Panc1 (cell line): ENCODE measurements at regions not wholly inside any gene's neighbourhood (a gene's known extent, or its start where the extent isn't known, plus 50 kb on each side); places are given as distances from the start of the nearest gene placed in this dataset.

ENCODE experiments used
- ATAC-seq: fragments of 200-7000 bp; cut with Tn5 transposase; 2 replicates; pipeline ENCODE4 v1.9.1; 2020; ENCODE audit warnings: mild to moderate bottlenecking, moderate library complexity
- BruUV-seq: library from RNA; stranded (reverse); fragments of 400-500 nt; replicated peaks from 2 replicates; lab custom pipeline; 2021; lab: Mats Ljungman, UMichigan
- CTCF ChIA-PET: fragments of 300-600 bp; sonication (Branson Sonifier 250); formaldehyde crosslinking; loops from one replicate; lab custom pipeline; 2022; ENCODE audit warnings: antibody characterized with exemption; lab: Charles Lee
- POLR2A ChIA-PET: fragments of 300-600 bp; sonication (Branson Sonifier 250); formaldehyde crosslinking; loops from one replicate; lab custom pipeline; 2022; ENCODE audit warnings: antibody characterized with exemption; lab: Charles Lee
- DNase-seq: peaks from one replicate; pipeline ENCODE4 v3.0.0-alpha.2; 2010; ENCODE audit warnings: low read depth, low spot score
- H3K27ac ChIP-seq: 2 replicates; pipeline ENCODE4 v1.5.1; 2011; ENCODE audit warnings: mild to moderate bottlenecking, low read length, inconsistent platforms
- H3K27me3 ChIP-seq: fragments of 200-500 bp; sonication (Bioruptor generic); 2 replicates; pipeline ENCODE4 v1.6.0; 2014; ENCODE audit warnings: low read length, inconsistent platforms; ENCODE audit not compliant: control insufficient read depth, insufficient read depth
- H3K36me3 ChIP-seq: fragments of 200-500 bp; sonication (Bioruptor generic); 2 replicates; pipeline ENCODE4 v1.5.1; 2014; ENCODE audit warnings: inconsistent platforms, mild to moderate bottlenecking, low read length, moderate library complexity; ENCODE audit not compliant: control insufficient read depth, insufficient read depth
- H3K4me1 ChIP-seq: 2 replicates; pipeline ENCODE4 v1.5.1; 2011; ENCODE audit warnings: inconsistent platforms, mild to moderate bottlenecking, low read length, moderate library complexity; ENCODE audit not compliant: control insufficient read depth, insufficient read depth
- H3K4me3 ChIP-seq, 2 experiments: 2 replicates each; pipeline ENCODE4 v1.5.1; 2011 to 2012; ENCODE audit warnings: low read depth in 2 of 2, low read length in 2 of 2, mild to moderate bottlenecking in 2 of 2, inconsistent platforms in 1 of 2, moderate library complexity in 1 of 2
- H3K9me3 ChIP-seq: fragments of 200-500 bp; sonication (Bioruptor generic); 2 replicates; pipeline ENCODE4 v1.5.1; 2014; ENCODE audit warnings: low read depth, mild to moderate bottlenecking, inconsistent platforms, low read length, moderate library complexity; ENCODE audit not compliant: control insufficient read depth, insufficient read depth
- POLR2AphosphoS5 ChIP-seq: IDR thresholded peaks from 2 replicates; pipeline ENCODE4 v1.6.1; 2012; ENCODE audit warnings: mild to moderate bottlenecking, low read depth, low read length, moderate library complexity
- SIN3A ChIP-seq: IDR thresholded peaks from 2 replicates; pipeline ENCODE4 v1.6.1; 2012; ENCODE audit warnings: low read depth, mild to moderate bottlenecking, low read length, moderate library complexity, borderline replicate concordance; ENCODE audit not compliant: insufficient read depth
- TCF7L2 ChIP-seq: IDR thresholded peaks from 2 replicates; pipeline ENCODE4 v1.6.1; 2011; ENCODE audit warnings: mild to moderate bottlenecking, low read depth, low read length, inconsistent platforms
- in situ Hi-C: cut with HindIII; loops from 2 replicates; pipeline ENCODE4 v1.10.0; 2016; ENCODE audit warnings: low sequenced_read_pairs, low pct_unique_long_range_greater_than_20kb
- intact Hi-C: fragments of 100-400 bp; cut with micrococcal nuclease; formaldehyde crosslinking; loops from one replicate; pipeline ENCODE4 v1.10.0; 2022; ENCODE audit not compliant: unreplicated experiment
- TF ChIP-seq, protein P1 (sequence below): fragments of 450-650 bp; IDR thresholded peaks from 2 replicates; pipeline ENCODE4 v1.5.1; 2017; ENCODE audit warnings: mild to moderate bottlenecking
- TF ChIP-seq, protein P2 (sequence below), 2 experiments: IDR thresholded peaks; 2 replicates each; pipeline ENCODE4 v1.6.1; 2011 to 2012; ENCODE audit warnings: low read depth in 2 of 2, control low read depth in 1 of 2, low read length in 1 of 2, mild to moderate bottlenecking in 1 of 2, moderate library complexity in 1 of 2; ENCODE audit not compliant: insufficient read depth in 1 of 2

DNA sequence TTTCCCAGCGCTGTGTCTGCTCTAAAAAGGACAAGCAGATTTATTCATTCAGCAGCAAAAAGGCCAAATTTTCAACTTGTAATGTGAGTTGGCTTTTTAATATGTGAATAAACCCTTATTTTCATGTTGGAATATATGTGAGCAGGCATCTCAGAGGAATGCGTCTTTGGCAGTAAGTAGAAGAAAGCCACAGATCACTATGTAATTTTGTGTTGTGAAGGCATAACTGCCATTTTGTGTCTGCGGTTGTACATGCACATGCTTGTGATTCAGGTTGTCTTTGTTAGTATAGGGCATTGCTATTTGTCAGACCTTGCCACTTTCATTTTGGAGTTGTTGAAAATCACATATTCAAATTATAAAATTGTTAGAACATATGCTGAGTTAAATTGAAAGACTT lies 398.8 kb upstream of the RGS6 start:
- intact Hi-C loops = no loop called here

GRCh38 chr14:71533800-71534199 lies 398.4 kb upstream of the RGS6 start:
- ATAC-seq = no peak
- H3K4me1 ChIP-seq = no peaks in the 10 kb centered on the region
- intact Hi-C loops (no loop called here), in situ Hi-C loops (no loop called here)
- H3K27ac ChIP-seq = no peak overlapping the region
- ChIA-PET CTCF (no interaction called here), POLR2A (no interaction called here)
- no peaks in the 10 kb centered on the region; the same call in 1 of the 2 replicates for H3K36me3 ChIP-seq
- H3K9me3 ChIP-seq = no peaks in the 10 kb centered on the region
- TF ChIP-seq POLR2AphosphoS5 (no peak), SIN3A (no peak), TCF7L2 (no peak)
- TF ChIP-seq, protein P1, sequence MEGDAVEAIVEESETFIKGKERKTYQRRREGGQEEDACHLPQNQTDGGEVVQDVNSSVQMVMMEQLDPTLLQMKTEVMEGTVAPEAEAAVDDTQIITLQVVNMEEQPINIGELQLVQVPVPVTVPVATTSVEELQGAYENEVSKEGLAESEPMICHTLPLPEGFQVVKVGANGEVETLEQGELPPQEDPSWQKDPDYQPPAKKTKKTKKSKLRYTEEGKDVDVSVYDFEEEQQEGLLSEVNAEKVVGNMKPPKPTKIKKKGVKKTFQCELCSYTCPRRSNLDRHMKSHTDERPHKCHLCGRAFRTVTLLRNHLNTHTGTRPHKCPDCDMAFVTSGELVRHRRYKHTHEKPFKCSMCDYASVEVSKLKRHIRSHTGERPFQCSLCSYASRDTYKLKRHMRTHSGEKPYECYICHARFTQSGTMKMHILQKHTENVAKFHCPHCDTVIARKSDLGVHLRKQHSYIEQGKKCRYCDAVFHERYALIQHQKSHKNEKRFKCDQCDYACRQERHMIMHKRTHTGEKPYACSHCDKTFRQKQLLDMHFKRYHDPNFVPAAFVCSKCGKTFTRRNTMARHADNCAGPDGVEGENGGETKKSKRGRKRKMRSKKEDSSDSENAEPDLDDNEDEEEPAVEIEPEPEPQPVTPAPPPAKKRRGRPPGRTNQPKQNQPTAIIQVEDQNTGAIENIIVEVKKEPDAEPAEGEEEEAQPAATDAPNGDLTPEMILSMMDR = no peak
- TF ChIP-seq, protein P2, sequence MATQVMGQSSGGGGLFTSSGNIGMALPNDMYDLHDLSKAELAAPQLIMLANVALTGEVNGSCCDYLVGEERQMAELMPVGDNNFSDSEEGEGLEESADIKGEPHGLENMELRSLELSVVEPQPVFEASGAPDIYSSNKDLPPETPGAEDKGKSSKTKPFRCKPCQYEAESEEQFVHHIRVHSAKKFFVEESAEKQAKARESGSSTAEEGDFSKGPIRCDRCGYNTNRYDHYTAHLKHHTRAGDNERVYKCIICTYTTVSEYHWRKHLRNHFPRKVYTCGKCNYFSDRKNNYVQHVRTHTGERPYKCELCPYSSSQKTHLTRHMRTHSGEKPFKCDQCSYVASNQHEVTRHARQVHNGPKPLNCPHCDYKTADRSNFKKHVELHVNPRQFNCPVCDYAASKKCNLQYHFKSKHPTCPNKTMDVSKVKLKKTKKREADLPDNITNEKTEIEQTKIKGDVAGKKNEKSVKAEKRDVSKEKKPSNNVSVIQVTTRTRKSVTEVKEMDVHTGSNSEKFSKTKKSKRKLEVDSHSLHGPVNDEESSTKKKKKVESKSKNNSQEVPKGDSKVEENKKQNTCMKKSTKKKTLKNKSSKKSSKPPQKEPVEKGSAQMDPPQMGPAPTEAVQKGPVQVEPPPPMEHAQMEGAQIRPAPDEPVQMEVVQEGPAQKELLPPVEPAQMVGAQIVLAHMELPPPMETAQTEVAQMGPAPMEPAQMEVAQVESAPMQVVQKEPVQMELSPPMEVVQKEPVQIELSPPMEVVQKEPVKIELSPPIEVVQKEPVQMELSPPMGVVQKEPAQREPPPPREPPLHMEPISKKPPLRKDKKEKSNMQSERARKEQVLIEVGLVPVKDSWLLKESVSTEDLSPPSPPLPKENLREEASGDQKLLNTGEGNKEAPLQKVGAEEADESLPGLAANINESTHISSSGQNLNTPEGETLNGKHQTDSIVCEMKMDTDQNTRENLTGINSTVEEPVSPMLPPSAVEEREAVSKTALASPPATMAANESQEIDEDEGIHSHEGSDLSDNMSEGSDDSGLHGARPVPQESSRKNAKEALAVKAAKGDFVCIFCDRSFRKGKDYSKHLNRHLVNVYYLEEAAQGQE (IDR thresholded peaks at IDR 0.05; ENCODE audit: insufficient read depth in 1 of 2, low read depth in 2 of 2, low read length in 1 of 2) = no peak
- no peak for DNase-seq
- no TSS peak for BruUV-seq
- no peaks in the 10 kb centered on the region for H3K27me3 ChIP-seq
- H3K4me3 ChIP-seq = no peak overlapping the region

More for the DNA sequence above, 398.8 kb upstream of the RGS6 start:
- H3K27ac ChIP-seq = no peak overlapping the region
- no peak overlapping the region for H3K4me3 ChIP-seq
- H3K27me3 ChIP-seq = no peaks in the 10 kb centered on the region
- no TSS peak for BruUV-seq
- ChIA-PET CTCF (no interaction called here), POLR2A (no interaction called here)
- no peaks in the 10 kb centered on the region for H3K9me3 ChIP-seq
- H3K4me1 ChIP-seq = no peaks in the 10 kb centered on the region
- TF ChIP-seq TCF7L2 (no peak), POLR2AphosphoS5 (no peak), SIN3A (no peak)
- TF ChIP-seq, protein P1 = no peak
- TF ChIP-seq, protein P2 (IDR thresholded peaks at IDR 0.05; ENCODE audit: insufficient read depth in 1 of 2, low read depth in 2 of 2, low read length in 1 of 2) = no peak
- ATAC-seq (no peak), DNase-seq (no peak)
- in situ Hi-C loops = no loop called here
- H3K36me3 ChIP-seq = no peaks in the 10 kb centered on the region; the same call in 1 of the 2 replicates
